ENCODE measurements at regions not wholly inside any gene's neighbourhood (a gene's known extent, or its start where the extent isn't known, plus 50 kb on each side); places are given as distances from the start of the nearest gene placed in this dataset.

GRCh38 chr15:70596354-70597055, 166.9 kb downstream of the UACA start:
- Histone ChIP-seq H3K4me3 (ENCODE audit: low read depth, low read length) (no peak overlapping the region), H3K4me2 (ENCODE audit: low read length) (no peak overlapping the region), H3K9ac (no peak overlapping the region), H2AFZ (no peak overlapping the region), H3K4me1 (no peaks in the 10 kb centered on the region), H3K27ac (no peak overlapping the region), H3K79me2 (no peaks in the 10 kb centered on the region), H3K27me3 (ENCODE audit: control insufficient read depth, insufficient read depth, low read length) (no peaks in the 10 kb centered on the region), H3K36me3 (ENCODE audit: control insufficient read depth, insufficient read depth, low read length) (no peaks in the 10 kb centered on the region), H3K9me3 (ENCODE audit: control insufficient read depth, low read length) (no peaks in the 10 kb centered on the region)
- TF ChIP-seq CTCF (IDR thresholded peaks at IDR 0.05), result no peak

DNA sequence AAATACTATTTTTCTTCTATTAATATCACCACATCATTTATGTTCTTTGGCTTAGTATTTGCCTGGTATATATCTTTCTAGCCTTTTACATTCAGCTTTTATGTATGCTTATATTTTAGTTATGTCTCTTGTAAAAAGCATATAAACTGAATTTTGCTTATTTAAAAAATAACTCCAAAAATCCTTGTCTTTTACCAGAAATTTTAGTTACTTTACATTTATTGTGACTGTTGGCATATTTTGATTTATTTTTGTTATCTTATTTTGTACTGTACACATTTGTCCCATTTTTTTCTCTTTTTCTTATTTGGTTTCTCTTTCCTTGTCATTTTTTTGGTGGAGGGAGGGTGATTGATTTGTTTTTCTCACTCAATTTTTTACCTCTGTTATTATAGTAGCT, 169.6 kb downstream of the UACA start:
- Histone ChIP-seq H3K4me2 (ENCODE audit: low read length) (no peak overlapping the region), H3K36me3 (ENCODE audit: control insufficient read depth, insufficient read depth, low read length) (no peaks in the 10 kb centered on the region), H3K4me3 (ENCODE audit: low read depth, low read length) (no peak overlapping the region), H3K9me3 (ENCODE audit: control insufficient read depth, low read length) (no peaks in the 10 kb centered on the region), H3K79me2 (no peaks in the 10 kb centered on the region), H3K27ac (no peak overlapping the region), H3K27me3 (ENCODE audit: control insufficient read depth, insufficient read depth, low read length) (no peaks in the 10 kb centered on the region), H3K9ac (no peak overlapping the region), H2AFZ (no peak overlapping the region), H3K4me1 (no peaks in the 10 kb centered on the region)
- no peak for TF ChIP-seq CTCF (IDR thresholded peaks at IDR 0.05)

DNA sequence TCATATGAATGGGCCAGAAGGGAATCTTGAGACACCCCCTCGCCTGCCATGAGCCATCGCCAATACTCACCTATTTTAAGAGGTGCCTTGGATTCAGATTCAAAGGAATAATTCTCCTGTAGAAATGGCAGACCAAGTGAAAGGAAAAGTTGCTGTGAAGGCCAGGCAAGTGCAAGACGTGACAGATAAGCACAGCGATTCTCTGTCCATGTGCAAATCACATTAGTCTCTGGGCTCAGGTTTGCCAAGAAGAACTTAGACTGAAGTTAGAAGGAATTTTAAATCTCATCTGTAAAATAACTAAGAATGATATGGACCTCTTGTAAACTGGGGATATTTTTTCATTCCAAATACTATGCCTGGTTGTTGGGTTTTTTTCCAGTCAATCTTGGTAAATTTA, 173.6 kb downstream of the UACA start:
- Histone ChIP-seq H3K4me1 (no peaks in the 10 kb centered on the region), H3K4me2 (ENCODE audit: low read length) (no peak overlapping the region), H2AFZ (no peak overlapping the region), H3K27me3 (ENCODE audit: control insufficient read depth, insufficient read depth, low read length) (no peaks in the 10 kb centered on the region), H3K9ac (no peak overlapping the region), H3K9me3 (ENCODE audit: control insufficient read depth, low read length) (no peaks in the 10 kb centered on the region), H3K4me3 (ENCODE audit: low read depth, low read length) (no peak overlapping the region), H3K36me3 (ENCODE audit: control insufficient read depth, insufficient read depth, low read length) (no peaks in the 10 kb centered on the region), H3K79me2 (no peaks in the 10 kb centered on the region), H3K27ac (no peak overlapping the region)
- TF ChIP-seq CTCF (IDR thresholded peaks at IDR 0.05), result no peak

GRCh38 chr15:70589221-70589620, 174.1 kb downstream of the UACA start:
- Histone ChIP-seq H3K36me3 (ENCODE audit: control insufficient read depth, insufficient read depth, low read length) (no peaks in the 10 kb centered on the region), H3K4me2 (ENCODE audit: low read length) (no peak overlapping the region), H3K4me3 (ENCODE audit: low read depth, low read length) (no peak overlapping the region), H3K4me1 (no peaks in the 10 kb centered on the region), H3K9ac (no peak overlapping the region), H3K79me2 (no peaks in the 10 kb centered on the region), H3K27ac (no peak overlapping the region), H3K27me3 (ENCODE audit: control insufficient read depth, insufficient read depth, low read length) (no peaks in the 10 kb centered on the region), H2AFZ (no peak overlapping the region), H3K9me3 (ENCODE audit: control insufficient read depth, low read length) (no peaks in the 10 kb centered on the region)
- no peak for TF ChIP-seq CTCF (IDR thresholded peaks at IDR 0.05)

GRCh38 chr15:70588613-70589012, 174.7 kb downstream of the UACA start:
- Histone ChIP-seq H3K27ac (no peak overlapping the region), H3K79me2 (no peaks in the 10 kb centered on the region), H3K4me3 (ENCODE audit: low read depth, low read length) (no peak overlapping the region), H3K4me2 (ENCODE audit: low read length) (no peak overlapping the region), H3K4me1 (no peaks in the 10 kb centered on the region), H2AFZ (no peak overlapping the region), H3K9me3 (ENCODE audit: control insufficient read depth, low read length) (no peaks in the 10 kb centered on the region), H3K36me3 (ENCODE audit: control insufficient read depth, insufficient read depth, low read length) (no peaks in the 10 kb centered on the region), H3K9ac (no peak overlapping the region), H3K27me3 (ENCODE audit: control insufficient read depth, insufficient read depth, low read length) (no peaks in the 10 kb centered on the region)
- TF ChIP-seq CTCF (IDR thresholded peaks at IDR 0.05), result no peak

Measured in parathyroid adenoma (tissue), 2 donors.